Psoas muscle (tissue), 7 donors: ENCODE measurements at regions not wholly inside any gene's neighbourhood (a gene's known extent, or its start where the extent isn't known, plus 50 kb on each side); places are given as distances from the start of the nearest gene placed in this dataset.
"Not testable (repeated sequence)": the region's sequence is repeated elsewhere in the genome, so short reads cannot be mapped to it uniquely, and the experiment has no call there.

ENCODE experiments used
- ATAC-seq, 4 donors: fragments of 200-7000 bp; cut with Tn5 transposase; one replicate each; pipeline ENCODE4 v1.9.1; 2020; ENCODE audit warnings: moderate library complexity in 3 of 4, mild to moderate bottlenecking in 2 of 4
- DNase-seq, 2 donors: peaks; one replicate each; pipeline ENCODE4 v3.0.0-alpha.2; 2020
- H3K27ac ChIP-seq: fragments of 200-600 bp; one replicate; pipeline ENCODE4 v1.8.0; 2022
- H3K27me3 ChIP-seq, 3 donors: fragments of 200-600 bp in 1 of 3; one replicate each; pipeline versions ENCODE4 v1.6.1 to v1.8.0; 2013 to 2022; ENCODE audit warnings: low read length in 2 of 3, mild to moderate bottlenecking in 2 of 3, moderate library complexity in 1 of 3; ENCODE audit not compliant: insufficient read depth in 3 of 3
- H3K36me3 ChIP-seq, 2 donors: fragments of 200-600 bp in 1 of 2; one replicate each; pipeline versions ENCODE4 v1.6.1 to v1.8.0; 2013 to 2022; ENCODE audit warnings: low read depth in 1 of 2, mild to moderate bottlenecking in 1 of 2, moderate library complexity in 1 of 2; ENCODE audit not compliant: insufficient read depth in 1 of 2
- H3K4me1 ChIP-seq: fragments of 200-600 bp; one replicate; pipeline ENCODE4 v1.8.0; 2022
- H3K4me3 ChIP-seq: fragments of 200-600 bp; one replicate; pipeline ENCODE4 v1.8.0; 2022; ENCODE audit warnings: mild to moderate bottlenecking
- H3K9me3 ChIP-seq: fragments of 200-600 bp; one replicate; pipeline ENCODE4 v1.8.0; 2022
- CTCF ChIP-seq: fragments of 200-600 bp; IDR thresholded peaks from one replicate; pipeline ENCODE4 v1.8.0; 2022; ENCODE audit warnings: antibody characterized with exemption
- WGBS, 3 donors: extraction: QIAGEN DNeasy Blood & Tissue Kit; methylation state at CpG; one replicate each; pipeline versions ENCODE4 v1.1.6 to v1.1.7; 2013; 5-methylcytosine and 5-hydroxymethylcytosine counted together
- intact Hi-C, 2 donors: fragments of 100-400 bp; cut with DNase I; formaldehyde crosslinking; loops; one replicate each; pipeline versions ENCODE4 v1.11.0 to v1.14.2; 2022
- donor health status: healthy with polysubstance abuse.
- donor health status: DM: no; HTN: no; CAD: no; lungs with moderate emphysema.
- donor health status: Bipolar disorder and iron deficiency.
- donor health status: healthy.
- donor health status: DM: yes; HTN: yes; CAD: no.
- donor health status: DM: no; HTN: no; CAD: no.
- donor health status: DM: yes; HTN: yes; CAD: no.

- no peak for ATAC-seq
- DNase-seq = no peak
- intact Hi-C loops = no loop called here
- no peak overlapping the region for H3K27ac ChIP-seq
- TF ChIP-seq CTCF = no peak
- H3K27me3 ChIP-seq = no peaks in the 10 kb centered on the region
- WGBS, 3 donors = 51 to 58% (median 54%) methylated on average over 1 of the region's 1 CpG
- H3K36me3 ChIP-seq = no peaks in the 10 kb centered on the region
- no peak overlapping the region for H3K4me3 ChIP-seq
- H3K4me1 ChIP-seq = no peaks in the 10 kb centered on the region
- H3K9me3 ChIP-seq = no peaks in the 10 kb centered on the region
These were observed 365.4 kb downstream of the TFAP2B start for GRCh38 chr6:51184046-51184445.

- H3K4me3 ChIP-seq, H3K27me3 ChIP-seq, DNase-seq, H3K36me3 ChIP-seq, H3K4me1 ChIP-seq, H3K9me3 ChIP-seq, H3K27ac ChIP-seq, ATAC-seq, intact Hi-C loops: not testable (repeated sequence)
- 81 to 91% (median 82%) methylated on average over 7 of the region's 7 CpGs for WGBS, 3 donors
These were observed 374.5 kb downstream of the TFAP2B start for GRCh38 chr6:51193163-51193562.

DNA sequence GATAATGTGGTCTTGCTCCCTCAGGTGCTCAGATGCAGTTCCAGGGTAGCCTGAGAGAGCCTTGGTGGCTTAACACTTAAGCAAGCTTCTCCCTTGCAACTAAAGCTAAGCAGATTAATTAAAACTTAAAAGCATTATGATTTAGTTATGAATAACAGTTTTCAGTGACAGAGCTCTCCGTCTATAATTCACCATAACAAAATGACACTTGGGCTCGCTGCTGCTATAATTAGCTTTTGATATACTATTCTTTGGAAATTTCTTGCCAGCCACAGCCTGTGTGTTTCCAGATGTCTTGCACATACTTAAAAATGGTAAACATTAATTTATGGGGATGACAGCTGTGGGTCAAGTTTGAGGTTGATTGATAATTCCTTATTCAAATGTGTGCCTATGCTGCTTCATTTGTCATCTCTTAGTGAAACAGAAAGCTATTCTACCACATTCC is 380.5 kb downstream of the TFAP2B start:
- ATAC-seq (no peak), DNase-seq (no peak)
- no peak overlapping the region for H3K4me3 ChIP-seq
- H3K4me1 ChIP-seq = no peaks in the 10 kb centered on the region
- WGBS, 3 donors = 13 to 33% (median 21%) methylated on average over 2 of the region's 2 CpGs
- intact Hi-C loops = no loop called here
- no peak overlapping the region for H3K27ac ChIP-seq
- H3K27me3 ChIP-seq = no peaks in the 10 kb centered on the region
- no peak for TF ChIP-seq CTCF
- H3K9me3 ChIP-seq = no peaks in the 10 kb centered on the region
- no peaks in the 10 kb centered on the region for H3K36me3 ChIP-seq

GRCh38 chr6:51199733-51200260 is 381.1 kb downstream of the TFAP2B start:
- Histone ChIP-seq H3K27ac (no peak overlapping the region), H3K9me3 (no peaks in the 10 kb centered on the region), H3K36me3 (no peaks in the 10 kb centered on the region), H3K4me3 (no peak overlapping the region), H3K4me1 (no peaks in the 10 kb centered on the region), H3K27me3 (no peaks in the 10 kb centered on the region)
- intact Hi-C loops = no loop called here
- 27 to 35% (median 29%) methylated on average over 5 of the region's 5 CpGs for WGBS, 3 donors
- DNase-seq (no peak), ATAC-seq (no peak)
- no peak for TF ChIP-seq CTCF

- DNase-seq (no peak), ATAC-seq (no peak)
- no peaks in the 10 kb centered on the region for H3K36me3 ChIP-seq
- no peaks in the 10 kb centered on the region for H3K9me3 ChIP-seq
- H3K4me3 ChIP-seq = no peak overlapping the region
- no peak for TF ChIP-seq CTCF
- H3K4me1 ChIP-seq = no peaks in the 10 kb centered on the region
- WGBS, 3 donors = 68 to 73% (median 72%) methylated on average over 1 of the region's 1 CpG
- intact Hi-C loops = no loop called here
- H3K27ac ChIP-seq = no peak overlapping the region
- H3K27me3 ChIP-seq = no peaks in the 10 kb centered on the region
These were observed 382.0 kb downstream of the TFAP2B start for GRCh38 chr6:51200676-51201075.

DNA sequence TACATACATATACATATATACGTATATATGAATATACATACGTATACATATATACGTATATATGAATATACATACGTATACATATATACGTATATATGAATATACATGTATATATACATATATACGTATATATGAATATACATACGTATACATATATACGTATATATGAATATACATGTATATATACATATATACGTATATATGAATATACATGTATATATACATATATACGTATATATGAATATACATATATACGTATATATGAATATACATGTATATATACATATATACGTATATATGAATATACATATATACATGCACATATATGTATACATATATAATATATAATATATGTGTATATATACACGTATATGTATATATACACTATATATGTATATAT is 384.0 kb downstream of the TFAP2B start:
- DNase-seq, H3K36me3 ChIP-seq, H3K27me3 ChIP-seq, H3K27ac ChIP-seq, H3K4me1 ChIP-seq, H3K9me3 ChIP-seq, ATAC-seq, H3K4me3 ChIP-seq, intact Hi-C loops: not testable (repeated sequence)
- 89 to 96% (median 96%) methylated on average over 13 of the region's 13 CpGs for WGBS, 3 donors
